ENCODE measurements at regions not wholly inside any gene's neighbourhood (a gene's known extent, or its start where the extent isn't known, plus 50 kb on each side); places are given as distances from the start of the nearest gene placed in this dataset.

DNA sequence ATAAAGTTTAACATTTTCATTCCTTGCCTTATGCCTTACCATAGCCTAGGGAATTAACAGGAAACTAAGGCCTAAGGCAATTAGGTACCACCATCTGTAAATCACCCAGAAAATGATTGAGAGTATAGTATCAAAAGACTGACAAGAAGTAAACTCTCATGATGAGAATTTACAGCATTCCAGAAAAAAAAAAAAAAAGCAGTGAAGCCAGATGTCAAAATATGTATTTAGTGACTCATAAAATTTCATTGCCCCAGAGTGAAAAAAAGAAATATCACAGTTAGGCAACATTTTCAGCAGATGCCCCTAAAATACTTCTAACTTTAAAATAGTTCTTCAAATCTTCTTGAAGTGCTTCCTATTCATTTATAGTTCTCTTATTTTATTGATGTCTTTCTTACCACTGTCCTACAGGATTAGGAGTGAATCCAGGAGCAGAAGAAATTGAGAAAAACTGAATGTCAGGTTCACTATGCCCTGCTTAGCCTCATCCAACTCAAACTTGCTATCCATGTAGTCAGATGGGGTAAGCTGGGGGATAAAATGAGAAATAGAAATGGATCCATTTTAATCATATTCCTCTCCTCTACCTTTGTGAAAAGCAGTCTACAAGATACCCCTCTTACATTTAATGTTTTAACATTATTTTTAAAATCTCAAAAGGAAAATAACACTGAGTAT lies 57.3 kb upstream of the TANK start:
- TF ChIP-seq GATA2 (IDR thresholded peaks at IDR 0.05; ENCODE audit: low read depth, low read length) (no peak), GATA3 (IDR thresholded peaks at IDR 0.05; ENCODE audit: low read depth, low read length) (no peak)

DNA sequence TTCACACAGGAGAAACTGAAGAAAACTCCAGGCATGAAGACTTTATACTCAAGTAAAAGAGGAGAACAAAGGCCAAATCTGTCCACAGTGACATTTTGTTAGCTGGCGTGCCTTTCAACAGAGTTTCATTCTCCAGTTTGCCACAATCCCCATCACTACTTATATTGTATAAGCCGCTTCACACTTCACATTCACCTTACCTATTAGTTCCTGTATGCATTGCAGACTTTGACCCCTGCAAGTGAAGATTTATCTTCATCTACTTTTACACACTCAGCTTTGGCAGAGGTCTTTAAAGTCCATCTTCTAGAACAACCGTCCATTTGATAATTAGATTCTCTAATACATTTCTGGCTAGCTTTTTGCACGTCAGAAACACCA lies 56.8 kb upstream of the TANK start:
- TF ChIP-seq GATA2 (IDR thresholded peaks at IDR 0.05; ENCODE audit: low read depth, low read length) (no peak), GATA3 (IDR thresholded peaks at IDR 0.05; ENCODE audit: low read depth, low read length) (no peak)

DNA sequence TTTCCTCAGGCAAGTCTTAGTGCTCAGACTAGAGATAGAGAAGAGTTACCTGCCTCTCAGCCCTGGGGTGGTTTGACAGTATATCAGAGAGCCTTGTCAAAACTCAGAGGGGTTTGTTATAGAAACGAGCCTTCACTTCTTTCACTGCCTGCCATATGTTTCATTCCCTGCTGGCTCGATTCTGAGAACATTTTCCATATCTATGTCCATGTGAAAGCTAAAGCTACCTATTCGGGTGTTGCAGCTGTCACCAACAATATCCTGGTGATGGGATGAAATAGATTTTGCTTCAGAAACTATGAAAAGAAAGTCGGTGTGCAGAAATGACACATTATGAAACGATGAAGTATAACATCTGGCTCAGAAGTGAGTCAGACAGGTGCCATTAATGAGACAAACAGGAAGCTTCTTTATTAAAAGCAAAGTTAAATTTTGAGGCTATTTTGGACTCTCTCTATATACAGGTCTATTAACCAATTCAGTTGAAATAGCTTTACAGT lies 56.1 kb upstream of the TANK start:
- TF ChIP-seq GATA3 (IDR thresholded peaks at IDR 0.05; ENCODE audit: low read depth, low read length) (no peak), GATA2 (IDR thresholded peaks at IDR 0.05; ENCODE audit: low read depth, low read length) (no peak)

DNA sequence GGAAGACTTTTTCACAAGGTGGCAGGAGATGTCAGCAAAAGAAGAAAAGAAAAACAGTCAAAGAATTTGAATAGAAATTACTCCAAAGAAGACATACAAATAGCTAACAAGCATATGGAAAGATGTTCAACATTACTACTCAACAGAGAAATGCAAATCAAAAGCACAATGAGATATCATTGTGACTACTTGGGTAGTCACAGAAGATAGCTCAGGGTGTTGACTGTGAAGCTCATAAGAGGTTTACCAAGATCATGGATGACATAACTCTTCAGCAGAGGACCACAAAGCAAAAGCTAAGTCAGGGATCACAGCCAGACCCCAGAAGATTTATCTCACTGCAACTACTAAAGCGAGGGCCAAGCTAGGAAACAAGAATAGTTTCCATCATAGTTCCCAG lies 53.0 kb upstream of the TANK start:
- TF ChIP-seq GATA2 (IDR thresholded peaks at IDR 0.05; ENCODE audit: low read depth, low read length) (no peak), GATA3 (IDR thresholded peaks at IDR 0.05; ENCODE audit: low read depth, low read length) (no peak)
